Endothelial cell (in vitro differentiated cells): ENCODE measurements at regions not wholly inside any gene's neighbourhood (a gene's known extent, or its start where the extent isn't known, plus 50 kb on each side); places are given as distances from the start of the nearest gene placed in this dataset.
A peak's percentile ranks its signal among the peaks of the same experiment; 100 is the strongest.

Experiments
- DNase-seq: peaks from one replicate; pipeline ENCODE4 v3.0.0; 2021; ENCODE audit warnings: low spot score
- H3K27ac Mint-ChIP-seq: one replicate; pipeline ENCODE4 v1.8.0; 2021; ENCODE audit warnings: mixed read lengths, inconsistent platforms; ENCODE audit not compliant: unreplicated experiment
- H3K27me3 Mint-ChIP-seq: one replicate; pipeline ENCODE4 v1.8.0; 2021; ENCODE audit warnings: mild to moderate bottlenecking, moderate library complexity, mixed read lengths, inconsistent platforms; ENCODE audit not compliant: unreplicated experiment
- H3K36me3 Mint-ChIP-seq: one replicate; pipeline ENCODE4 v1.8.0; 2021; ENCODE audit warnings: mild to moderate bottlenecking, low read depth, mixed read lengths, inconsistent platforms; ENCODE audit not compliant: unreplicated experiment
- H3K4me1 Mint-ChIP-seq: one replicate; pipeline ENCODE4 v1.8.0; 2021; ENCODE audit warnings: mild to moderate bottlenecking, mixed read lengths, inconsistent platforms; ENCODE audit not compliant: unreplicated experiment
- H3K4me3 Mint-ChIP-seq: one replicate; pipeline ENCODE4 v1.8.0; 2021; ENCODE audit warnings: mild to moderate bottlenecking, mixed read lengths, inconsistent platforms; ENCODE audit not compliant: unreplicated experiment
- H3K9me3 Mint-ChIP-seq: one replicate; pipeline ENCODE4 v1.8.0; 2021; ENCODE audit warnings: mixed read lengths, inconsistent platforms; ENCODE audit not compliant: unreplicated experiment
- CTCF ChIP-seq: fragments of 200-600 bp; sonication (generic); IDR thresholded peaks from one replicate; pipeline ENCODE4 v1.5.0; 2021; ENCODE audit warnings: antibody characterized with exemption; ENCODE audit not compliant: unreplicated experiment

GRCh38 chr1:81551946-81552345 lies 248.8 kb upstream of the ADGRL2 start:
- no peak for TF ChIP-seq CTCF
- Mint-ChIP-seq H3K27ac (no peak overlapping the region), H3K36me3 (no peaks in the 10 kb centered on the region), H3K4me1 (peaks cover 30% of the 10 kb centered on the region), H3K4me3 (no peak overlapping the region), H3K9me3 (no peaks in the 10 kb centered on the region), H3K27me3 (no peaks in the 10 kb centered on the region)
- no peak for DNase-seq

DNA sequence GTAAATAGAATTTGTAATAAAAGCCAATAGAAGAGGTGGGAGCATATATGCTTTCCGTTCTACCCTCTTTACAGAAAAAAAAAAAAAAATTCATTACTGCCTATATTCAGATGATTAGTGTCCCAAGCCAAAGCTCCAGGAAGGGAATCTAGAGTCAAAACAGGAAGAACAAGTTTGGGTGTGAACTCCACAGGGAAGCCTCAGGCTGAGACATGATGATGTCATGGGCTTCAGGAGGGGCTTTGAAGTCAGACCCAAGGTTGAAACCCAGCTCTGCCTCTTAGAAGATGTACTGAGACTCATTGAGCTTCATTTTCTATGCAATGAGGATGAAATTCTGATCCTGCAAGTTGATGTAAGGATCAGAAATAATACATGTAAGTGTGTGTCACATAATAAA lies 250.0 kb upstream of the ADGRL2 start:
- Mint-ChIP-seq H3K4me3 (no peak overlapping the region), H3K9me3 (no peaks in the 10 kb centered on the region), H3K27ac (no peak overlapping the region), H3K36me3 (no peaks in the 10 kb centered on the region), H3K4me1 (peaks cover 32% of the 10 kb centered on the region), H3K27me3 (no peaks in the 10 kb centered on the region)
- no peak for DNase-seq
- no peak for TF ChIP-seq CTCF

GRCh38 chr1:81549588-81550127 lies 251.1 kb upstream of the ADGRL2 start:
- no peaks in the 10 kb centered on the region for H3K36me3 Mint-ChIP-seq
- no peaks in the 10 kb centered on the region for H3K9me3 Mint-ChIP-seq
- no peak for DNase-seq
- H3K27me3 Mint-ChIP-seq: no peaks in the 10 kb centered on the region
- peak; percentile 34 for TF ChIP-seq CTCF
- H3K4me3 Mint-ChIP-seq: no peak overlapping the region
- peaks cover 32% of the 10 kb centered on the region for H3K4me1 Mint-ChIP-seq
- H3K27ac Mint-ChIP-seq: no peak overlapping the region

DNA sequence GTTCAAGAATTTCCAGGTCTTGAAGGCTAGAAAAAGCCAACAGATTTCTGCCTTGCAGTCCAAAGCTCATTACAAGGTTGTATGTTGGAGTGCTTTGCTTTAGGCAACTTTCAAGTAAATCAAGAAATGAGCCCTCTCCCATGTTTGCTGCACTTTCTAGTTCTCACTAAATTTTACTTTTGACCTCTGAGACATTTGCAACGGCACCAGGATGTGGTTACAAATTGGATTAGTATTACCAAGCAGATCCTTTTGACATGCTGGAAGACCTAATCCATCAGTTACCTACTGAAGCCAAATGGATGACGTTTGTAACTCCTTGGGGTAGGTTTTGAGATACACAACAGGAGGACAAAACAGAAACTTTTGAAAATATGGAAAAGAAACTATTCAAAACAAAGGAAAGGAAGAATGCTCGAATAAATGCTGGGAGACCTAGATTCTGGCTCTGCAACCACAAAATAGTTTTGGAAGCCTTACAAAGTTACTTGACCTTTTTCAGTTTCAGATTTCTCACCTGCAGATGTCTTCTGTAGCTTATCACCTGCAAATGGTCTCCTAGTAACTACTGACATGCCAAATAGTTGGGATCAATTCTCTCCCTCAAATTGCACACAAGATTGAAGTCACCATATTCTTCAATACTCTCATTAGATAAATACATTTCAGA lies 251.7 kb upstream of the ADGRL2 start:
- TF ChIP-seq CTCF: no peak
- no peak overlapping the region for H3K27ac Mint-ChIP-seq
- peaks cover 32% of the 10 kb centered on the region for H3K4me1 Mint-ChIP-seq
- no peaks in the 10 kb centered on the region for H3K9me3 Mint-ChIP-seq
- H3K4me3 Mint-ChIP-seq: no peak overlapping the region
- H3K36me3 Mint-ChIP-seq: no peaks in the 10 kb centered on the region
- DNase-seq: no peak
- no peaks in the 10 kb centered on the region for H3K27me3 Mint-ChIP-seq

GRCh38 chr1:81547912-81548303 lies 252.8 kb upstream of the ADGRL2 start:
- no peaks in the 10 kb centered on the region for H3K9me3 Mint-ChIP-seq
- H3K27me3 Mint-ChIP-seq: no peaks in the 10 kb centered on the region
- no peak for DNase-seq
- H3K36me3 Mint-ChIP-seq: no peaks in the 10 kb centered on the region
- H3K27ac Mint-ChIP-seq: no peak overlapping the region
- no peak for TF ChIP-seq CTCF
- H3K4me3 Mint-ChIP-seq: no peak overlapping the region
- peaks cover 32% of the 10 kb centered on the region for H3K4me1 Mint-ChIP-seq
